GM12878 (cell line): ENCODE measurements at regions not wholly inside any gene's neighbourhood (a gene's known extent, or its start where the extent isn't known, plus 50 kb on each side); places are given as distances from the start of the nearest gene placed in this dataset.

Source experiments
- ATAC-seq: fragments of 200-7000 bp; cut with Tn5 transposase; 3 replicates; pipeline ENCODE4 v1.9.1; 2020; ENCODE audit warnings: mild to moderate bottlenecking, moderate library complexity
- BruUV-seq: library from RNA; stranded (reverse); fragments of 400-500 nt; replicated peaks from 2 replicates; lab custom pipeline; 2021; lab: Mats Ljungman, UMichigan
- CTCF ChIA-PET: fragments of 300-600 bp; sonication (Branson Sonifier 250); formaldehyde crosslinking; extraction: SDS; loops from one replicate; lab custom pipeline; 2021; ENCODE audit warnings: inconsistent platforms; lab: Yijun Ruan, JAX
- POLR2A ChIA-PET: fragments of 350-600 bp; formaldehyde crosslinking; extraction: SDS; loops from one replicate; lab custom pipeline; 2021; ENCODE audit warnings: inconsistent platforms; lab: Charles Lee
- RAD21 ChIA-PET: fragments of 300-600 bp; sonication (Branson Sonifier 250); formaldehyde crosslinking; loops from one replicate; lab custom pipeline; 2023; ENCODE audit warnings: antibody characterized with exemption; ENCODE audit not compliant: unreplicated experiment; lab: Charles Lee
- SMC1A ChIA-PET: fragments of 300-600 bp; sonication (Branson Sonifier 250); formaldehyde crosslinking; loops from one replicate; lab custom pipeline; 2023; ENCODE audit not compliant: unreplicated experiment, uncharacterized antibody; lab: Charles Lee
- DNase-seq: peaks from one replicate; pipeline ENCODE4 v3.0.0-alpha.2; 2011; ENCODE audit warnings: low read depth, low spot score
- FAIRE-seq: peaks from 3 replicates; lab custom pipeline; 2011; peaks lifted over from hg19 to GRCh38; lab: Jason Lieb, UNC
- H2AFZ ChIP-seq: 2 replicates; pipeline ENCODE4 v1.6.0; 2011; ENCODE audit warnings: low read depth, low read length, control low read depth; ENCODE audit not compliant: control insufficient read depth
- H3K27ac ChIP-seq: 2 replicates; pipeline ENCODE4 v1.5.1; 2011; ENCODE audit warnings: control low read depth; ENCODE audit not compliant: control insufficient read depth, insufficient read depth
- H3K27me3 ChIP-seq, 2 experiments: replicated peaks in 1 of 2; 2 replicates each; pipeline versions ENCODE4 v1.6.0 to v1.6.1; 2011; ENCODE audit warnings: low read length in 1 of 2; ENCODE audit not compliant: control insufficient read depth in 2 of 2, insufficient read depth in 2 of 2
- H3K36me3 ChIP-seq, 2 experiments: 2 replicates each; pipeline ENCODE4 v1.5.1; 2011; ENCODE audit warnings: low read length in 1 of 2; ENCODE audit not compliant: control insufficient read depth in 2 of 2, insufficient read depth in 2 of 2
- H3K4me1 ChIP-seq: 2 replicates; pipeline ENCODE4 v1.6.1; 2011; ENCODE audit warnings: mild to moderate bottlenecking, low read length, moderate library complexity, mixed read lengths; ENCODE audit not compliant: control insufficient read depth, insufficient read depth
- H3K4me2 ChIP-seq: 2 replicates; pipeline ENCODE4 v1.6.0; 2011; ENCODE audit warnings: control low read depth; ENCODE audit not compliant: control insufficient read depth, insufficient read depth
- H3K4me3 ChIP-seq: fragments of 200-600 bp; sonication (generic); 2 replicates; pipeline ENCODE4 v1.5.1; 2016
- H3K79me2 ChIP-seq: 2 replicates; pipeline ENCODE4 v1.6.0; 2011; ENCODE audit warnings: low read length; ENCODE audit not compliant: control insufficient read depth, insufficient read depth
- H3K9ac ChIP-seq: 2 replicates; pipeline ENCODE4 v1.8.0; 2011; ENCODE audit warnings: low read length, control low read depth, mixed read lengths; ENCODE audit not compliant: control insufficient read depth, insufficient read depth
- H3K9me3 ChIP-seq: replicated peaks from 3 replicates; pipeline ENCODE4 v1.5.1; 2011; ENCODE audit warnings: mild to moderate bottlenecking, low read length; ENCODE audit not compliant: control insufficient read depth, insufficient read depth
- H4K20me1 ChIP-seq: 2 replicates; pipeline ENCODE4 v1.6.0; 2011; ENCODE audit not compliant: control insufficient read depth, insufficient read depth
- BRCA1 ChIP-seq: IDR thresholded peaks from 2 replicates; pipeline ENCODE4 v1.6.1; 2011; ENCODE audit warnings: low read depth, low read length, improper control_type of control experiment
- CEBPB ChIP-seq, 2 experiments: fragments of 150-350 bp in 1 of 2; IDR thresholded peaks; 2 replicates each; pipeline ENCODE4 v1.6.1; 2012 to 2014; ENCODE audit warnings: low read depth in 2 of 2, low read length in 2 of 2, borderline replicate concordance in 1 of 2, inconsistent platforms in 1 of 2
- CREM ChIP-seq: IDR thresholded peaks from 2 replicates; pipeline ENCODE4 v1.6.1; 2014; ENCODE audit warnings: antibody characterized with exemption, low read depth
- CUX1 ChIP-seq: IDR thresholded peaks from 2 replicates; pipeline ENCODE4 v1.6.1; 2012; ENCODE audit warnings: improper control_type of control experiment, low read depth, low read length; ENCODE audit not compliant: insufficient replicate concordance
- EGR1 ChIP-seq, 2 experiments: IDR thresholded peaks; 1 replicate in 1 of 2; 2 replicates in 1 of 2; pipeline ENCODE4 v1.6.1; 2011 to 2012; ENCODE audit warnings: low read depth in 2 of 2, low read length in 2 of 2, borderline replicate concordance in 1 of 2, mild to moderate bottlenecking in 1 of 2, moderate library complexity in 1 of 2
- ELK1 ChIP-seq: IDR thresholded peaks from 2 replicates; pipeline ENCODE4 v1.6.1; 2012; ENCODE audit warnings: low read depth, low read length, improper control_type of control experiment
- HDAC2 ChIP-seq: fragments of 200-600 bp; sonication (generic); IDR thresholded peaks from 2 replicates; pipeline ENCODE4 v1.6.1; 2017
- HSF1 ChIP-seq: fragments of 150-350 bp; IDR thresholded peaks from 2 replicates; pipeline ENCODE4 v1.6.1; 2014; ENCODE audit warnings: mild to moderate bottlenecking, low read depth, low read length
- MEF2A ChIP-seq: IDR thresholded peaks from 2 replicates; pipeline ENCODE4 v1.6.1; 2011; ENCODE audit warnings: low read depth, mild to moderate bottlenecking, low read length, moderate library complexity; ENCODE audit not compliant: insufficient read depth
- NFXL1 ChIP-seq: fragments of 450-650 bp; IDR thresholded peaks from 2 replicates; pipeline ENCODE4 v1.6.1; 2017; ENCODE audit warnings: antibody characterized with exemption, mild to moderate bottlenecking, borderline replicate concordance
- NFYB ChIP-seq: IDR thresholded peaks from 2 replicates; pipeline ENCODE4 v1.6.1; 2011; ENCODE audit warnings: low read depth, mild to moderate bottlenecking, low read length, improper control_type of control experiment, moderate library complexity; ENCODE audit not compliant: insufficient read depth
- NRF1 ChIP-seq: conservative IDR thresholded peaks from 2 replicates; pipeline ENCODE4 v1.6.1; 2011; ENCODE audit warnings: mild to moderate bottlenecking, low read depth, low read length, improper control_type of control experiment
- RAD51 ChIP-seq: fragments of 450-650 bp; IDR thresholded peaks from 2 replicates; pipeline ENCODE4 v1.6.1; 2016; ENCODE audit warnings: moderate library complexity, mild to moderate bottlenecking, inconsistent platforms
- SMAD1 ChIP-seq: fragments of 450-650 bp; IDR thresholded peaks from 2 replicates; pipeline ENCODE4 v1.6.1; 2018; ENCODE audit warnings: mild to moderate bottlenecking, low read depth; ENCODE audit not compliant: partially characterized antibody
- ZNF274 ChIP-seq: IDR thresholded peaks from one replicate; pipeline ENCODE4 v1.8.0; 2011; ENCODE audit not compliant: insufficient read length, insufficient read depth
- WGBS: methylation state at CpG from one replicate; pipeline ENCODE4 v1.1.6; 2016; ENCODE audit warnings: low lambda C conversion rate; ENCODE audit not compliant: insufficient replicate concordance, insufficient coverage; ENCODE audit errors: missing lambda C conversion rate; 5-methylcytosine and 5-hydroxymethylcytosine counted together
- in situ Hi-C: fragments of 300-500 bp; cut with MboI; formaldehyde crosslinking; loops from 9 replicates; pipeline ENCODE4 v1.14.3; 2018; ENCODE audit warnings: mixed read lengths
- intact Hi-C: fragments of 100-400 bp; cut with micrococcal nuclease; formaldehyde crosslinking; loops from one replicate; pipeline ENCODE4 v1.14.2; 2022; ENCODE audit not compliant: unreplicated experiment

- Histone ChIP-seq H3K4me2 (no peak overlapping the region), H3K27ac (no peak overlapping the region), H3K27me3 (no peaks in the 10 kb centered on the region), H4K20me1 (no peaks in the 10 kb centered on the region), H3K9ac (no peak overlapping the region), H3K36me3 (no peaks in the 10 kb centered on the region), H2AFZ (no peak overlapping the region), H3K4me3 (no peak overlapping the region), H3K79me2 (no peaks in the 10 kb centered on the region), H3K4me1 (no peaks in the 10 kb centered on the region), H3K9me3 (no peaks in the 10 kb centered on the region)
- ChIA-PET SMC1A (no interaction called here), POLR2A (no interaction called here), RAD21 (no interaction called here), CTCF (no interaction called here)
- TF ChIP-seq ZNF274, result no peak
- no peak for TF ChIP-seq CREM
- TF ChIP-seq BRCA1, result no peak
- TF ChIP-seq NFYB, result no peak
- no peak for TF ChIP-seq HSF1
- TF ChIP-seq EGR1 (IDR thresholded peaks at IDR 0.05; ENCODE audit: borderline replicate concordance in 1 of 2, low read depth in 2 of 2, low read length in 2 of 2), result no peak
- TF ChIP-seq RAD51, result no peak
- TF ChIP-seq ELK1, result no peak
- no peak for TF ChIP-seq CEBPB (IDR thresholded peaks at IDR 0.05; ENCODE audit: borderline replicate concordance in 1 of 2, low read depth in 2 of 2, low read length in 2 of 2)
- no peak for TF ChIP-seq MEF2A
- TF ChIP-seq NFXL1, result no peak
- no peak for TF ChIP-seq NRF1
- no peak for TF ChIP-seq SMAD1
- no peak for TF ChIP-seq CUX1
- TF ChIP-seq HDAC2, result no peak
- intact Hi-C loops, result loop anchor here (5.0 to 10.0 kb wide), 4 partner anchors 140 to 778 kb away; no protein-coding TSS in a partner anchor
- 0% methylated on average over 3 of the region's 3 CpGs for WGBS
- DNase-seq, result no peak
- in situ Hi-C loops, result no loop called here
- no peak for ATAC-seq
- no TSS peak for BruUV-seq
- no peak for FAIRE-seq
Measured at GRCh38 chr6:28682542-28682941, 156.9 kb downstream of the GPX5 start.
